ENCODE measurements at regions not wholly inside any gene's neighbourhood (a gene's known extent, or its start where the extent isn't known, plus 50 kb on each side); places are given as distances from the start of the nearest gene placed in this dataset.
"Not testable (repeated sequence)": the region's sequence is repeated elsewhere in the genome, so short reads cannot be mapped to it uniquely, and the experiment has no call there.

GRCh38 chr2:95774322-95775192 is 182.8 kb downstream of the TRIM43 start:
- H3K27me3 ChIP-seq (replicated peaks; ENCODE audit: insufficient read depth, low read depth, low read length, poor library complexity); DNase-seq (ENCODE audit: low spot score); BruUV-seq (replicated peaks); H3K4me1 ChIP-seq (ENCODE audit: insufficient read depth, low read length, poor library complexity, severe bottlenecking); intact Hi-C loops (cut with micrococcal nuclease; ENCODE audit: unreplicated experiment); CTCF ChIA-PET; POLR2A ChIA-PET (ENCODE audit: low non-redundant PET); H3K27ac ChIP-seq (ENCODE audit: low read depth, low read length, poor library complexity, severe bottlenecking); H3K9me3 ChIP-seq (ENCODE audit: low read depth, low read length, poor library complexity, severe bottlenecking); H3K4me3 ChIP-seq (ENCODE audit: low read depth, low read length, poor library complexity, severe bottlenecking); H3K36me3 ChIP-seq (ENCODE audit: insufficient read depth, low read length, poor library complexity, severe bottlenecking): not testable (repeated sequence)

GRCh38 chr2:95775193-95775531 is 183.4 kb downstream of the TRIM43 start:
- H3K27ac ChIP-seq (ENCODE audit: low read depth, low read length, poor library complexity, severe bottlenecking); H3K4me1 ChIP-seq (ENCODE audit: insufficient read depth, low read length, poor library complexity, severe bottlenecking); DNase-seq (ENCODE audit: low spot score); CTCF ChIA-PET; POLR2A ChIA-PET (ENCODE audit: low non-redundant PET); H3K27me3 ChIP-seq (replicated peaks; ENCODE audit: insufficient read depth, low read depth, low read length, poor library complexity); intact Hi-C loops (cut with micrococcal nuclease; ENCODE audit: unreplicated experiment); H3K4me3 ChIP-seq (ENCODE audit: low read depth, low read length, poor library complexity, severe bottlenecking); BruUV-seq (replicated peaks); H3K9me3 ChIP-seq (ENCODE audit: low read depth, low read length, poor library complexity, severe bottlenecking); H3K36me3 ChIP-seq (ENCODE audit: insufficient read depth, low read length, poor library complexity, severe bottlenecking): not testable (repeated sequence)

All from A673 (cell line).